Left lung (tissue), 4 donors: ENCODE measurements at regions not wholly inside any gene's neighbourhood (a gene's known extent, or its start where the extent isn't known, plus 50 kb on each side); places are given as distances from the start of the nearest gene placed in this dataset.

Source experiments
- ATAC-seq: fragments of 200-7000 bp; cut with Tn5 transposase; one replicate; pipeline ENCODE4 v1.9.1; 2020; ENCODE audit warnings: moderate library complexity
- DNase-seq, 4 donors: peaks; one replicate each; pipeline ENCODE4 v3.0.0-alpha.2; 2013 to 2020
- H3K27ac ChIP-seq, 2 donors: fragments of 200-600 bp; sonication (generic) in 1 of 2; one replicate each; pipeline versions ENCODE4 v1.5.0 to v1.8.0; 2020 to 2021
- H3K27me3 ChIP-seq, 2 donors: fragments of 200-600 bp; sonication (generic) in 1 of 2; one replicate each; pipeline versions ENCODE4 v1.5.0 to v1.8.0; 2020 to 2021
- H3K36me3 ChIP-seq, 2 donors: fragments of 200-600 bp; sonication (generic) in 1 of 2; one replicate each; pipeline versions ENCODE4 v1.5.0 to v1.8.0; 2020 to 2021
- H3K4me1 ChIP-seq, 2 donors: fragments of 200-600 bp; one replicate each; pipeline ENCODE4 v1.8.0; 2021
- H3K4me3 ChIP-seq, 2 donors: fragments of 200-600 bp; sonication (generic) in 1 of 2; one replicate each; pipeline versions ENCODE4 v1.5.0 to v1.8.0; 2020 to 2021; ENCODE audit warnings: mild to moderate bottlenecking in 1 of 2
- H3K9me3 ChIP-seq, 2 donors: fragments of 200-600 bp; sonication (generic) in 1 of 2; one replicate each; pipeline versions ENCODE4 v1.5.0 to v1.8.0; 2020 to 2021
- CTCF ChIP-seq, 2 donors: fragments of 200-600 bp; sonication (generic) in 1 of 2; IDR thresholded peaks; one replicate each; pipeline versions ENCODE4 v1.5.0 to v1.8.0; 2021; ENCODE audit warnings: antibody characterized with exemption in 2 of 2
- intact Hi-C, 2 donors: fragments of 100-400 bp; cut with DNase I; formaldehyde crosslinking; loops; one replicate each; pipeline versions ENCODE4 v1.11.2 to v1.14.2; 2022
- donor health status: DM: no; HTN: yes; CAD: no.
- donor health status: DM: no; HTN: no; CAD: no.

GRCh38 chr5:12837592-12837991 lies 933.3 kb upstream of the CTNND2 start:
- no peak for DNase-seq
- peaks cover 0 to 8% of the 10 kb centered on the region in 2 donors for H3K9me3 ChIP-seq
- no peak for ATAC-seq
- H3K36me3 ChIP-seq = no peaks in the 10 kb centered on the region
- intact Hi-C loops = no loop called here
- TF ChIP-seq CTCF (IDR thresholded peaks at IDR 0.05) = no peak
- H3K4me3 ChIP-seq = no peak overlapping the region
- H3K4me1 ChIP-seq = no peaks in the 10 kb centered on the region
- no peak overlapping the region for H3K27ac ChIP-seq
- no peaks in the 10 kb centered on the region for H3K27me3 ChIP-seq

- Histone ChIP-seq H3K4me1 (no peaks in the 10 kb centered on the region), H3K27ac (no peak overlapping the region), H3K9me3 (peaks cover 4 to 51% of the 10 kb centered on the region in 2 donors), H3K36me3 (no peaks in the 10 kb centered on the region), H3K4me3 (no peak overlapping the region), H3K27me3 (no peaks in the 10 kb centered on the region)
- ATAC-seq (no peak), DNase-seq (no peak)
- intact Hi-C loops = no loop called here
- TF ChIP-seq CTCF (IDR thresholded peaks at IDR 0.05) = no peak
These were observed 920.9 kb upstream of the CTNND2 start for GRCh38 chr5:12825163-12825562.

GRCh38 chr5:12805165-12805698 lies 901.0 kb upstream of the CTNND2 start:
- intact Hi-C loops = no loop called here
- DNase-seq = no peak
- no peak overlapping the region for H3K27ac ChIP-seq
- no peaks in the 10 kb centered on the region for H3K27me3 ChIP-seq
- no peak for TF ChIP-seq CTCF (IDR thresholded peaks at IDR 0.05)
- H3K4me1 ChIP-seq = no peaks in the 10 kb centered on the region
- no peaks in the 10 kb centered on the region for H3K9me3 ChIP-seq
- no peak overlapping the region for H3K4me3 ChIP-seq
- no peak for ATAC-seq
- no peaks in the 10 kb centered on the region for H3K36me3 ChIP-seq

GRCh38 chr5:12799165-12799564 lies 894.9 kb upstream of the CTNND2 start:
- Histone ChIP-seq H3K36me3 (no peaks in the 10 kb centered on the region), H3K27ac (no peak overlapping the region), H3K9me3 (peaks cover 0 to 27% of the 10 kb centered on the region in 2 donors), H3K4me1 (no peaks in the 10 kb centered on the region), H3K4me3 (no peak overlapping the region), H3K27me3 (no peaks in the 10 kb centered on the region)
- ATAC-seq = no peak
- intact Hi-C loops = no loop called here
- no peak for DNase-seq
- no peak for TF ChIP-seq CTCF (IDR thresholded peaks at IDR 0.05)

GRCh38 chr5:12795333-12795663 lies 891.1 kb upstream of the CTNND2 start:
- Histone ChIP-seq H3K27ac (no peak overlapping the region), H3K4me1 (no peaks in the 10 kb centered on the region), H3K9me3 (peaks cover 0 to 30% of the 10 kb centered on the region in 2 donors), H3K4me3 (no peak overlapping the region), H3K36me3 (no peaks in the 10 kb centered on the region), H3K27me3 (no peaks in the 10 kb centered on the region)
- intact Hi-C loops = no loop called here
- DNase-seq (no peak), ATAC-seq (no peak)
- no peak for TF ChIP-seq CTCF (IDR thresholded peaks at IDR 0.05)
